ENCODE measurements at regions not wholly inside any gene's neighbourhood (a gene's known extent, or its start where the extent isn't known, plus 50 kb on each side); places are given as distances from the start of the nearest gene placed in this dataset.

DNA sequence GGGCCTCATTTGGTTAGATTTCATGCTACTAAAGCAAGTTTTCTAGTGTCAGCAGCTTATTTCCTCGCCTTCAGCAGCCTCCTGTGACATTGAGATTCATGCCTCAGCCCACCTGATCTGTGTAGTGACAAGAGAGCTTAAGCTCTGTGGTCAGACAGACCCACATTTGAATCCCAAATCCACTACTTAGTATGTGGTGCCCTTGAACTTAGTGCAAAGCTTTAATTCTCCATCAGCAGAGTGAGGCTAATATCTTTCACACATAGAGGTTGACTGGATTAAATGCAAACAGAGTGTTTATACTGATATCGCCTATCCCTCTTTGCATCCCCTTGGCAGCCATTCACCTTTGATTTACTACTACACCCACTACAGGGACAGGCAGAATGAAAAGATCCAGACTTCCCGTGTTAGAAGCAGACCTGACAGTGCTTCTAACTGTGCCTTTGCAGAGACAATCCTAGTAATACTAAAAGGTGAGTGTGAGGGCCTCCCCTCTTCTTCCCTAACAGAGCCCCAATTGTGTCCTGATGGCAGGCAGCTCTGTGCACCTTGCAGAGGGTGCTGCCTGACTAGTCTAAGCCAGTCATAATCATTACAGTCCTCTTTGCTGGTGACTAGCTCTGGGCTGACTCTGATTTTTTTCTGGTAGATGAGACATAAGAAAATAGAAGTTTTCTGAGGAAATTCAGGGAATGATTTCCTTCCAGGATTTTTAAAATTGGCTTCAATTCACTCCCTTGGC lies 264.0 kb downstream of the CTH start:
- TF ChIP-seq GATA3 (IDR thresholded peaks at IDR 0.05; ENCODE audit: low read depth, low read length): no peak
- TF ChIP-seq GATA2 (IDR thresholded peaks at IDR 0.05; ENCODE audit: low read depth, low read length): no peak

DNA sequence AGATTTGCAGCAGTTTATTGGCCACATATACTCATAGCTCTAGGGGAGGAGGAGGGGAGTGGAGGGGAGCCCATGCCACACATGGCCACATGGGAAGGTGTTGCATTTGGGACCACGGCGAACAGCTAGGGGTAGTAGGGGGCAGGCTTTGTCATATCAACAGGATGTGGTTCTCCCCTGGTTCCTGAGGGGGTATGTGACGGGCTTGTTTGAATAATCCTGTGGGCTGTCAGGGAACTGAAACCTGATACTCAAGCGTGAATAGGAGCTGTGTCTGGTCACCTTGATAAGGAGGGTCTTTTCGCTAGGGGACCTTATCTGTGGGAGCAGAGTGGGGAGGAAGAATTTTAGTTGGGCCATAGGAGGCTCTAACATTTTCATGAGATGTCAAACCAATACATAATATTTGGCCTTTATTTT lies 264.7 kb downstream of the CTH start:
- TF ChIP-seq GATA3 (IDR thresholded peaks at IDR 0.05; ENCODE audit: low read depth, low read length) (no peak), GATA2 (IDR thresholded peaks at IDR 0.05; ENCODE audit: low read depth, low read length) (no peak)

GRCh38 chr1:70685300-70686286 lies 274.5 kb downstream of the CTH start:
- no peak for TF ChIP-seq GATA2 (IDR thresholded peaks at IDR 0.05; ENCODE audit: low read depth, low read length)
- TF ChIP-seq GATA3 (IDR thresholded peaks at IDR 0.05; ENCODE audit: low read depth, low read length): no peak

- TF ChIP-seq GATA2 (IDR thresholded peaks at IDR 0.05; ENCODE audit: low read depth, low read length): no peak
- no peak for TF ChIP-seq GATA3 (IDR thresholded peaks at IDR 0.05; ENCODE audit: low read depth, low read length)
Observed at GRCh38 chr1:70688580-70688979, 277.5 kb downstream of the CTH start.

GRCh38 chr1:70706381-70707037 lies 295.4 kb downstream of the CTH start:
- TF ChIP-seq GATA2 (IDR thresholded peaks at IDR 0.05; ENCODE audit: low read depth, low read length): no peak
- no peak for TF ChIP-seq GATA3 (IDR thresholded peaks at IDR 0.05; ENCODE audit: low read depth, low read length)

GRCh38 chr1:70707214-70707613 lies 296.1 kb downstream of the CTH start:
- TF ChIP-seq GATA2 (IDR thresholded peaks at IDR 0.05; ENCODE audit: low read depth, low read length) (no peak), GATA3 (IDR thresholded peaks at IDR 0.05; ENCODE audit: low read depth, low read length) (no peak)

GRCh38 chr1:70714149-70714548 lies 303.1 kb downstream of the CTH start:
- no peak for TF ChIP-seq GATA2 (IDR thresholded peaks at IDR 0.05; ENCODE audit: low read depth, low read length)
- TF ChIP-seq GATA3 (IDR thresholded peaks at IDR 0.05; ENCODE audit: low read depth, low read length): no peak

DNA sequence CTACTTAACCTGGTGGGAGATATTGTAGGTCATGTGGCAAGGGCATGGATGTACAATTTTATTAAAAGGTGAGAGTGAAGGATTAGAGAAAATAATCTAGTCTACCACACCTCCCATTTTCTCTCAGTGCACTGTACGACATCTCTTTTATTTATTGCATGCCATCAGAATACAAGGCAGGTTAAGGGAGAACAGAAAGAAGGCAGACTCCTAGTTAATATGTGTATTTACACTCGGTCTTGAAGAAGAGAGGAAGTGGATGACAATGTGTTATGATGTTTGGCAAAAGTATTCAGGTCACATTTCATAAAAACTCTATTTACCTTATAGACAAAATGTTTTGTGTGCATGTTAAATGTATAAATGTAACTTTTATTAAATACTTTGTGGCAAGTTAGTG lies 306.1 kb downstream of the CTH start:
- no peak for TF ChIP-seq GATA2 (IDR thresholded peaks at IDR 0.05; ENCODE audit: low read depth, low read length)
- no peak for TF ChIP-seq GATA3 (IDR thresholded peaks at IDR 0.05; ENCODE audit: low read depth, low read length)

DNA sequence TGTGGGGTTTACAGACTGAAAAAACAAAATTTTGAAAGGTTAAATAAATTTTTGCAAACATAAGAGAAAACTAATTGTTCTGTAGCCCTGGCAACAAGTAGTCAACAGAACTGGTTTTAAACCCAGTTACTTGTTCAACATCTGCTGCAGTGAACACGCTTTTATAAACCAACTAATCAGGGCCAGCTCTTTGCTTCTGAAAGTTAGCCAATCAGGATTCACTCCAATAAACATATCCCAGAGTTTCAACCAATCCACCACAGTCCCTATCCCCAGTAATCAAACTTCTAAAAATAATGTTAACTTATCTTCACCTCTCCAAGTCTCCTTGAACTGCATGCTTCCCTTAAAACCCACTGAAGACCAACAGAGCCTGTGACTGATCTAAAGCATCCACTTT lies 306.6 kb downstream of the CTH start:
- no peak for TF ChIP-seq GATA3 (IDR thresholded peaks at IDR 0.05; ENCODE audit: low read depth, low read length)
- TF ChIP-seq GATA2 (IDR thresholded peaks at IDR 0.05; ENCODE audit: low read depth, low read length): no peak

- no peak for TF ChIP-seq GATA3 (IDR thresholded peaks at IDR 0.05; ENCODE audit: low read depth, low read length)
- no peak for TF ChIP-seq GATA2 (IDR thresholded peaks at IDR 0.05; ENCODE audit: low read depth, low read length)
Observed at GRCh38 chr1:70718086-70718630, 307.1 kb downstream of the CTH start.

DNA sequence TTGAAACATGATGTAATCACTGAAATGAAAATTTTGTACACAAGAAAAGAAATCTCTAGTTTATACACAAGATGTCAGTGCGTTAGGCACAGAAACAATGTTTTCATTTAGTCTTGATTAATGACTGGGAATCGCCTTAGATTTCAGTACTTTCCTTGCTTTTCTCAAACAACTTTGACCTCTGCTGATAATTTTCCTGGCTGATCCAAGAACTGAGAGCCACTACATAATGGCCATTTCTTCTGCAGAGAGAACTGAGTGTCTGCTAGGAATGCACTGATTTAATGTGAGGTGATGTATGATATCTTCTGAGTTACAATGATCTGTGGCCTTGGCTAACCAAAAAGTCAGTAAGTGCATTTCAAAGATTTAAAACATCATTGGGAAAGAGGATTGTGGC lies 308.1 kb downstream of the CTH start:
- TF ChIP-seq GATA2 (IDR thresholded peaks at IDR 0.05; ENCODE audit: low read depth, low read length): no peak
- TF ChIP-seq GATA3 (IDR thresholded peaks at IDR 0.05; ENCODE audit: low read depth, low read length): no peak

GRCh38 chr1:70720109-70720508 lies 309.0 kb downstream of the CTH start:
- TF ChIP-seq GATA3 (IDR thresholded peaks at IDR 0.05; ENCODE audit: low read depth, low read length) (no peak), GATA2 (IDR thresholded peaks at IDR 0.05; ENCODE audit: low read depth, low read length) (no peak)

DNA sequence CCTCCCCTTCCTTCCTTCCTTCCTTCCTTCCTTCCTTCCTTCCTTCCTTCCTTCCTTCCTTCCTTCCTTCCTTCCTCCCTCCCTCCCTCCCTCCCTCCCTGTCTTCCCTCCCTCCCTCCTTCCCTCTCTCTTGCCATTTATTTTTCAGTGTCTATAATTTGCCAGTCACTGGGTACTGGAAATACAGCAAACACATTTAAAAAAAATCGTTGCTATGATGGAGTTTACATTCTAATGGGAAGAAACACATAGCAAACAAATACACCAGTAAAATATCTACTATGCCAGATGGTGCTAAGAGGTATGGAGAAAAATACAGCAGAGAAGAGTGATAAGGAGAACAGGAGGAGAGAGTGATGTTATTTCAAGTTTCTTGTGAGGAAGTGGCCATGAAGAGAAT lies 309.5 kb downstream of the CTH start:
- TF ChIP-seq GATA2 (IDR thresholded peaks at IDR 0.05; ENCODE audit: low read depth, low read length): no peak
- no peak for TF ChIP-seq GATA3 (IDR thresholded peaks at IDR 0.05; ENCODE audit: low read depth, low read length)
